CD14-positive monocyte (primary cell): ENCODE measurements at regions not wholly inside any gene's neighbourhood (a gene's known extent, or its start where the extent isn't known, plus 50 kb on each side); places are given as distances from the start of the nearest gene placed in this dataset.

Experiments used
- DNase-seq, 3 donors: peaks; one replicate each; pipeline ENCODE4 v3.0.0-alpha.2; 2011 to 2022
- H2AFZ ChIP-seq: 2 replicates; pipeline ENCODE4 v1.6.0; 2012; ENCODE audit warnings: mild to moderate bottlenecking, low read depth, low read length, inconsistent platforms; ENCODE audit not compliant: insufficient read depth, poor library complexity, severe bottlenecking
- H3K27ac ChIP-seq, 2 donors: 1 replicate in 1 of 2; 2 replicates in 1 of 2; pipeline ENCODE4 v1.5.1; 2012 to 2013; ENCODE audit warnings: low read length in 2 of 2, control low read depth in 1 of 2, inconsistent platforms in 1 of 2, low read depth in 1 of 2, mild to moderate bottlenecking in 1 of 2
- H3K27me3 ChIP-seq, 2 donors: one replicate each; pipeline versions ENCODE4 v1.6.0 to v1.6.1; 2011 to 2013; ENCODE audit warnings: low read length in 2 of 2; ENCODE audit not compliant: control insufficient read depth in 2 of 2, insufficient read depth in 2 of 2
- H3K36me3 ChIP-seq, 2 donors: replicated peaks in 1 of 2; 1 replicate in 1 of 2; 2 replicates in 1 of 2; pipeline versions ENCODE4 v1.5.1 to v1.6.1; 2012 to 2013; ENCODE audit warnings: low read length in 2 of 2, control low read depth in 1 of 2, inconsistent platforms in 1 of 2, mild to moderate bottlenecking in 1 of 2; ENCODE audit not compliant: insufficient read depth in 2 of 2, control insufficient read depth in 1 of 2
- H3K4me1 ChIP-seq, 2 donors: 1 replicate in 1 of 2; 2 replicates in 1 of 2; pipeline versions ENCODE4 v1.5.1 to v1.6.1; 2012 to 2013; ENCODE audit warnings: low read length in 2 of 2, control low read depth in 1 of 2, inconsistent platforms in 1 of 2, mild to moderate bottlenecking in 1 of 2, moderate library complexity in 1 of 2; ENCODE audit not compliant: insufficient read depth in 2 of 2, control insufficient read depth in 1 of 2
- H3K4me2 ChIP-seq: replicated peaks from 2 replicates; pipeline ENCODE3; 2012; ENCODE audit warnings: low read length, moderate library complexity, mild to moderate bottlenecking; ENCODE audit not compliant: poor library complexity, severe bottlenecking; ENCODE audit errors: extremely low read depth
- H3K4me3 ChIP-seq, 3 experiments: fragments of 200-600 bp in 1 of 3; sonication (generic) in 1 of 3; replicated peaks in 1 of 3; 1 replicate in 2 of 3; 2 replicates in 1 of 3; pipeline ENCODE4 v1.5.1; 2011 to 2013; ENCODE audit warnings: low read length in 3 of 3, mild to moderate bottlenecking in 3 of 3, control low read depth in 2 of 3, low read depth in 2 of 3, inconsistent platforms in 1 of 3, moderate library complexity in 1 of 3
- H3K79me2 ChIP-seq: 2 replicates; pipeline ENCODE4 v1.6.0; 2012; ENCODE audit warnings: mild to moderate bottlenecking, control low read depth, inconsistent platforms, low read length, moderate library complexity; ENCODE audit not compliant: insufficient read depth
- H3K9ac ChIP-seq: 2 replicates; pipeline ENCODE4 v1.6.0; 2017; ENCODE audit warnings: low read length, mild to moderate bottlenecking; ENCODE audit not compliant: insufficient read depth, poor library complexity, severe bottlenecking
- H3K9me3 ChIP-seq, 2 donors: replicated peaks in 1 of 2; 1 replicate in 1 of 2; 2 replicates in 1 of 2; pipeline versions ENCODE4 v1.5.1 to v1.6.1; 2012 to 2013; ENCODE audit warnings: low read length in 2 of 2, control low read depth in 1 of 2; ENCODE audit not compliant: control insufficient read depth in 1 of 2, insufficient read depth in 1 of 2
- H4K20me1 ChIP-seq: 2 replicates; pipeline ENCODE4 v1.6.0; 2012; ENCODE audit warnings: mild to moderate bottlenecking, low read length, control low read depth, moderate library complexity; ENCODE audit not compliant: insufficient read depth
- H3K27ac Mint-ChIP-seq, 7 donors: one replicate each; pipeline ENCODE4 v1.8.0; 2020; ENCODE audit warnings: mild to moderate bottlenecking in 7 of 7, mixed read lengths in 7 of 7, moderate library complexity in 6 of 7, inconsistent platforms in 2 of 7
- H3K27me3 Mint-ChIP-seq, 3 donors: one replicate each; pipeline ENCODE4 v1.8.0; 2021 to 2022; ENCODE audit warnings: low read depth in 3 of 3, mild to moderate bottlenecking in 3 of 3, mixed read lengths in 3 of 3, moderate library complexity in 3 of 3, inconsistent platforms in 1 of 3
- H3K36me3 Mint-ChIP-seq, 2 donors: one replicate each; pipeline ENCODE4 v1.8.0; 2020; ENCODE audit warnings: mixed read lengths in 2 of 2, inconsistent platforms in 1 of 2, mild to moderate bottlenecking in 1 of 2
- H3K4me1 Mint-ChIP-seq: one replicate; pipeline ENCODE4 v1.8.0; 2020; ENCODE audit warnings: mild to moderate bottlenecking, mixed read lengths
- H3K4me3 Mint-ChIP-seq, 2 donors: one replicate each; pipeline ENCODE4 v1.8.0; 2020; ENCODE audit warnings: mild to moderate bottlenecking in 2 of 2, mixed read lengths in 2 of 2, moderate library complexity in 1 of 2
- H3K9me3 Mint-ChIP-seq, 7 donors: one replicate each; pipeline ENCODE4 v1.8.0; 2020 to 2022; ENCODE audit warnings: mixed read lengths in 7 of 7, mild to moderate bottlenecking in 6 of 7, moderate library complexity in 6 of 7, inconsistent platforms in 2 of 7
- whole genome bisulfite sequencing: methylation state at CpG from one replicate; pipeline ENCODE4 v1.1.5; 2013; ENCODE audit warnings: missing lambda C conversion rate; ENCODE audit not compliant: insufficient coverage; 5-methylcytosine and 5-hydroxymethylcytosine counted together
- intact Hi-C, 2 donors: fragments of 100-400 bp; cut with micrococcal nuclease; formaldehyde crosslinking; loops; one replicate each; pipeline versions ENCODE4 v1.15.0 to v1.15.1; 2023
- TF ChIP-seq, protein P1 (sequence below): fragments of 200-600 bp; IDR thresholded peaks from one replicate; pipeline ENCODE4 v1.8.0; 2022; ENCODE audit warnings: antibody characterized with exemption, mild to moderate bottlenecking

DNA sequence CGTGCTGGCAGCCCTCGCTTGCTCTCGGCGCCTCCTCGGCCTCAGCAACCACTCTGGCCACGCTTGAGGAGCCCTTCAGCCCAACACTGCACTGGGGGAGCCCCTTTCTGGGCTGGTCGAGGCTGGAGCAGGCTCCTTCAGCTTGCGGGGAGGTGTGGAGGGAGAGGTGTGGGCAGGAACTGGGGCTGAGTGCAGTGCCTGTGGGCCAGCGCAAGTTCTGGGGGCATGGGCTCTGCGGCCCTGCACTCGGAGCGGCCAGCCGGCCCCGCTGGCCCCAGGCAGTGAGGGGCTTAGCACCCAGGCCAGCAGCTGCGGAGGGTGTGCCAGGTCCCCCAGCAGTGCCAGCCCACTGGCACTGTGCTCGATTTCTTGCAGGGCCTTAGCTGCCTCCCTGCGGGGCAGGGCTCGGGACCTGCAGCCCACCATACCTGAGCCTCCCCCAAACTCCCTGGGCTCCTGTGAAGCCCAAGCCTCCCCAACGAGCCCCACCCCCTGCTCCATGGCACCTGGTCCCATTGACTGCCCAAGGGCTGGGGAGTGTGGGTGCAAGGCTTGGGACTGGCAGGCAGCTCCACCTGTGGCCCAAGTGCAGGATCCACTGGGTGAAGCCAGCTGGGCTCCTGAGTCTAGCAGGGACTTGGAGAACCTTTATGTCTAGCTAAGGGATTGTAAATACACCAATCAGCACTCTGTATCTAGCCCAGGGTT lies 556.8 kb downstream of the GABRG1 start:
- Mint-ChIP-seq H3K27ac (no peak overlapping the region), H3K4me3 (no peak overlapping the region), H3K9me3 (peaks cover 0 to 11% (median 3%) of the 10 kb centered on the region in 7 donors), H3K4me1 (no peaks in the 10 kb centered on the region), H3K27me3 (no peaks in the 10 kb centered on the region), H3K36me3 (no peaks in the 10 kb centered on the region)
- intact Hi-C loops: no loop called here
- H3K9me3 ChIP-seq: peaks cover 0 to 14% of the 10 kb centered on the region in 2 donors
- no peaks in the 10 kb centered on the region for H3K4me1 ChIP-seq
- 88% methylated on average over 16 of the region's 19 CpGs for WGBS
- no peaks in the 10 kb centered on the region for H3K27me3 ChIP-seq
- H3K27ac ChIP-seq: no peak overlapping the region
- TF ChIP-seq, protein P1, sequence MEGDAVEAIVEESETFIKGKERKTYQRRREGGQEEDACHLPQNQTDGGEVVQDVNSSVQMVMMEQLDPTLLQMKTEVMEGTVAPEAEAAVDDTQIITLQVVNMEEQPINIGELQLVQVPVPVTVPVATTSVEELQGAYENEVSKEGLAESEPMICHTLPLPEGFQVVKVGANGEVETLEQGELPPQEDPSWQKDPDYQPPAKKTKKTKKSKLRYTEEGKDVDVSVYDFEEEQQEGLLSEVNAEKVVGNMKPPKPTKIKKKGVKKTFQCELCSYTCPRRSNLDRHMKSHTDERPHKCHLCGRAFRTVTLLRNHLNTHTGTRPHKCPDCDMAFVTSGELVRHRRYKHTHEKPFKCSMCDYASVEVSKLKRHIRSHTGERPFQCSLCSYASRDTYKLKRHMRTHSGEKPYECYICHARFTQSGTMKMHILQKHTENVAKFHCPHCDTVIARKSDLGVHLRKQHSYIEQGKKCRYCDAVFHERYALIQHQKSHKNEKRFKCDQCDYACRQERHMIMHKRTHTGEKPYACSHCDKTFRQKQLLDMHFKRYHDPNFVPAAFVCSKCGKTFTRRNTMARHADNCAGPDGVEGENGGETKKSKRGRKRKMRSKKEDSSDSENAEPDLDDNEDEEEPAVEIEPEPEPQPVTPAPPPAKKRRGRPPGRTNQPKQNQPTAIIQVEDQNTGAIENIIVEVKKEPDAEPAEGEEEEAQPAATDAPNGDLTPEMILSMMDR: no peak
- H3K4me3 ChIP-seq: no peak overlapping the region
- no peak overlapping the region for H3K9ac ChIP-seq
- H3K36me3 ChIP-seq: no peaks in the 10 kb centered on the region
- H3K79me2 ChIP-seq: no peaks in the 10 kb centered on the region
- no peak for DNase-seq
- no peak overlapping the region for H2AFZ ChIP-seq
- no peak overlapping the region for H3K4me2 ChIP-seq
- H4K20me1 ChIP-seq: no peaks in the 10 kb centered on the region

DNA sequence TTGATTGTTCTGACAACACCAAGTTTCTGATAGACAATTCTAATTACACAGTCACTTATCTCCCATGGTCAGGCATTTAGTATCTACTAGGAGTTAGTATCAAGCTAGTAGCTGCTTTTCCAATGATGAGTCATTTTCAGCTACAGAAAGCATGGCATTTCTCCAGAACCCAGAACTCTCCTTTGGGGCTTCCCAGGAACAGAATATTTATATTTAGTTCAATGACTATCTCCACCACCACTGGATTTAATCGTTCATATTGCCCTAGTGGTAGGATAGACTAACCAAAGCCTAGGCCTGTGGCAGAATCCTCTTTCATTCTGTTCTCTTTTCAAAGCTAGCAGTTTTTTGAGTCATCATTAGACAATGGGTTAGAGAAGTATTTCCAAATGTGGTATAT lies 569.4 kb downstream of the GABRG1 start:
- Histone ChIP-seq H3K4me3 (no peak overlapping the region), H3K79me2 (no peaks in the 10 kb centered on the region), H3K4me2 (no peak overlapping the region), H3K9me3 (no peaks in the 10 kb centered on the region), H3K27me3 (no peaks in the 10 kb centered on the region), H3K36me3 (no peaks in the 10 kb centered on the region), H3K27ac (no peak overlapping the region), H4K20me1 (no peaks in the 10 kb centered on the region), H2AFZ (no peak overlapping the region), H3K9ac (no peak overlapping the region), H3K4me1 (no peaks in the 10 kb centered on the region)
- Mint-ChIP-seq H3K4me1 (no peaks in the 10 kb centered on the region), H3K27me3 (no peaks in the 10 kb centered on the region), H3K9me3 (peaks cover 0 to 5% (median 0%) of the 10 kb centered on the region in 7 donors), H3K4me3 (no peak overlapping the region), H3K36me3 (no peaks in the 10 kb centered on the region), H3K27ac (no peak overlapping the region)
- TF ChIP-seq, protein P1: no peak
- intact Hi-C loops: no loop called here
- no CpG with 5 or more reads among the region's 1 CpG for WGBS
- no peak for DNase-seq
